ENCODE measurements at regions not wholly inside any gene's neighbourhood (a gene's known extent, or its start where the extent isn't known, plus 50 kb on each side); places are given as distances from the start of the nearest gene placed in this dataset.
"Not testable (repeated sequence)": the region's sequence is repeated elsewhere in the genome, so short reads cannot be mapped to it uniquely, and the experiment has no call there.

- in situ Hi-C loops (cut with HindIII; ENCODE audit: low pct_ligation_motif_present, low pct_unique_long_range_greater_than_20kb, low sequenced_read_pairs), result no loop called here
- DNase-seq, result no peak
Measured at GRCh38 chr1:182242641-182243040, 148.9 kb downstream of the GLUL start.

DNA sequence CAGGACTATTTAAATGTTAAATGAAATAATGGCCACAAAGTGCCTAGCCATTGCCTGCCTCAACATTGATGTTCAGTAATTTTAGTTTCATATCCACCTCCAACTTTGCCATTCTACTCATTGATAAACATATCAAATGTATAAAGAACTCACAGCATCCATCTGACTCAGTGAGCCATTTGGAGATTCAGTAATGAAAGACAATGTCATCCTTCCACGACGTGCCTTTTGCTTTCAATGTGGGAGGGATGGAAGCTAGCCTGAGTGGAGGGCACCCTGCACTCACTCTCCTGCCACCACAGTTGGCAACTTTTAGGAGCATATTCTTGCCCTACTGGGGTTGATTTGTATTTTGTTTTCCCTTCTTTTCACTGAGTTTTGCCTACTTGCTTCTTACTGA, 151.5 kb downstream of the GLUL start:
- DNase-seq, result no peak

DNA sequence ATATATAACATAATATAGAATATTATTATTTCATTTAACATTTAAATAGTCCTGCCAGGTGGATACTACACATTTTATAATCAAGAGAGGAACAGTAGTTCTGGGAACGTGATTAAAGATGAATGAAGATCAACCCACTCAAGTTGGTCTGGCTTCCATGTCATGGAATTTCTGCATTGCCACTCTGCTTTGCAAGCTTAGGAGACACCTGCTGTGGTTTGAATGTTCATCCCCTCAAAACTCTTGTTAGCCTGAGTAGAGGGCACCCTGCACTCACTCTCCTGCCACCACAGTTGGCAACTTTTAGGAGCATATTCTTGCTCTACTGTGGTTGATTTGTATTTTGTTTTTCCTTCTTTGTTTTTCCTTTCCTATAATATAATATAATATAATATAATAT, 153.2 kb downstream of the GLUL start:
- no peak for DNase-seq
- in situ Hi-C loops (cut with HindIII; ENCODE audit: low pct_ligation_motif_present, low pct_unique_long_range_greater_than_20kb, low sequenced_read_pairs), result no loop called here

More for the DNA sequence above, 151.5 kb downstream of the GLUL start:
- in situ Hi-C loops (cut with HindIII; ENCODE audit: low pct_ligation_motif_present, low pct_unique_long_range_greater_than_20kb, low sequenced_read_pairs), result no loop called here

GRCh38 chr1:182237329-182237728, 154.3 kb downstream of the GLUL start:
- in situ Hi-C loops (cut with HindIII; ENCODE audit: low pct_ligation_motif_present, low pct_unique_long_range_greater_than_20kb, low sequenced_read_pairs), result no loop called here
- DNase-seq, result no peak

GRCh38 chr1:182236651-182237077, 154.9 kb downstream of the GLUL start:
- in situ Hi-C loops (cut with HindIII; ENCODE audit: low pct_ligation_motif_present, low pct_unique_long_range_greater_than_20kb, low sequenced_read_pairs), result no loop called here
- no peak for DNase-seq

GRCh38 chr1:182235952-182236650, 155.5 kb downstream of the GLUL start:
- in situ Hi-C loops (cut with HindIII; ENCODE audit: low pct_ligation_motif_present, low pct_unique_long_range_greater_than_20kb, low sequenced_read_pairs), result no loop called here
- DNase-seq, result no peak

DNA sequence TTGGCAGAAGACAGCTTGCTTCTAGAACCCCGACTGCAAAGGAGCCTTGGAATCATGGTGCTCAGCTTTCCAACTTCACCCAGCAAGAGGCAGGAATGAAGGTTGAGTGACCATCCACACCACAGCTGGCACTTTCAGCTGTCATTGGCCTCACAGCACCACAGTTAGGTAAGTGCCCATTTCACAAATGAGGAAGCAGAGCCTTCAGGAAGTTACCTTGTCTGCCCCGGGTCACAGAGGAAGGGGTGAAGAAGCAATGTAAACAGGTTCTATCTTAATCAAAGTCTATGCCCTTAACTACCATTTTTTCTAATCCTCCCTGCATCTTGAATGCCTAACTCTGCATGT, 156.0 kb downstream of the GLUL start:
- in situ Hi-C loops (cut with HindIII; ENCODE audit: low pct_ligation_motif_present, low pct_unique_long_range_greater_than_20kb, low sequenced_read_pairs), result no loop called here
- DNase-seq, result no peak

GRCh38 chr1:182229921-182230491, 161.6 kb downstream of the GLUL start:
- DNase-seq, result no peak
- in situ Hi-C loops (cut with HindIII; ENCODE audit: low pct_ligation_motif_present, low pct_unique_long_range_greater_than_20kb, low sequenced_read_pairs), result no loop called here

DNA sequence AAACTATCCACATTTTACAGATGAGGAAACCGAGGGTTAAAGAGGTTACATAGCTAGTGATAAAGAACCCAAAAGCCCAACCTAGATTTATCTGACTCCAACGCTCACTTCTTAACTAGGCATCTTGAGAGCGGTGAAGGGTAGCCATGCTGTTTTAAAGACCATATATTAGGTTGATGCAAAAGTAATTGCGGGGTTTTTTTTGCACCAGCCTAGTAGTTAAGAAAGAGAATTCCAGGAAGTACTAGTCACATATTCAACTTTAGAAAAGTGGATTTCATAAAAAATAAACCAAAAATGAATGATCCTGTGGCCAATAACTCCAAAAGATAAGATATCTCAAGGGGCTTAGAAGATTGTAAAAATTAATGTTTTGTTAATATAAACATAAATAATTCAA, 162.1 kb downstream of the GLUL start:
- no peak for DNase-seq
- in situ Hi-C loops (cut with HindIII; ENCODE audit: low pct_ligation_motif_present, low pct_unique_long_range_greater_than_20kb, low sequenced_read_pairs), result no loop called here

DNA sequence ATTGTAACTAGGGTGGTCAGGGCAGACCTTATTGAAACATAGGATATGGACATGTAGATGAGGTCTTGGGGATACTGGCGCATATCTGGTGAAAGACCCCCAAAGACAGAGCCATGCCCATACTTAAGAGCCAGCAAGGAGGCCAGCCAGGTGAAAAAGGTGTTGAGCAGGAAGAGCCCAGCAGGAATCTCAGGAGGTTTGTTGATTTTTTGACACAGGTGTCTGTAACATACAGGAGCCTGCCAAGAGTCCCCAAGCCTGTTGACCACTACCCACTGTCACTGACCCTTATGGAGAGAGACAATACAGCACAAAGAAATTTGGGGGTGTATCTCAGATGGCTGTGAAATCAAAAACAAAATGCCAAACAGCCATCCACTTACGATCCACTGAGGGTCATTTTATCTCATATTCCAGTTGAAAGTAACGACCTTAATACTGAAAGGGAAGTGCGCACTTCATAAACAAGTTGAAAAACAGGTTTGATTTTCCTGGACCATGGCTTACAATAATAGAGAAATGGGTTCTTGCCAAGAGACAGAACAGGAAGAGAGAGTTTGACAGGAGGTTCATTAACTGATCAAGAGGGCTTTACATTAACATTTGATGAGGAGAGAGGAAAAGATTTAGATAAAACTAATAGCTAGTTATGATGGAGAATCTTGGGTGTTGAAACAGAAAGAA, 163.6 kb downstream of the GLUL start:
- DNase-seq, result no peak
- in situ Hi-C loops (cut with HindIII; ENCODE audit: low pct_ligation_motif_present, low pct_unique_long_range_greater_than_20kb, low sequenced_read_pairs), result no loop called here

GRCh38 chr1:182226618-182227017, 165.0 kb downstream of the GLUL start:
- DNase-seq, result no peak
- in situ Hi-C loops (cut with HindIII; ENCODE audit: low pct_ligation_motif_present, low pct_unique_long_range_greater_than_20kb, low sequenced_read_pairs), result no loop called here

- in situ Hi-C loops (cut with HindIII; ENCODE audit: low pct_ligation_motif_present, low pct_unique_long_range_greater_than_20kb, low sequenced_read_pairs); DNase-seq: not testable (repeated sequence)
Measured at GRCh38 chr1:182225755-182226154, 164.2 kb upstream of the ZNF648 start.

DNA sequence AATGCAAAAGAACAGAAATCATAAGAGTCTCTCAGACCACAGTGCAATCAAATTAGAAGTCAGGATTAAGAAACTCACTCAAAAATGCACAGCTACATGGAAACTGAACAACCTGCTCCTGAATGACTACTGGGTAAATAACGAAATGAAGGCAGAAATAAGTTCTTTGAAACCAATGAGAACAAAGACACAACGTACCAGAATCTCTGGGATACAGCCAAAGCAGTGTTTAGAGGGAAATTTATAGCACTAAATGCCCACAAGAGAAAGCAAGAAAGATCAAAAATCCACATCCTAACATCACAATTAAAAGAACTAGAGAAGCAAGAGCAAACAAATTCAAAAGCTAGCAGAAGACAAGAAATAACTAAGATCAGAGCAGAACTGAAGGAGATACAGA, 160.5 kb upstream of the ZNF648 start:
- in situ Hi-C loops (cut with HindIII; ENCODE audit: low pct_ligation_motif_present, low pct_unique_long_range_greater_than_20kb, low sequenced_read_pairs); DNase-seq: not testable (repeated sequence)

DNA sequence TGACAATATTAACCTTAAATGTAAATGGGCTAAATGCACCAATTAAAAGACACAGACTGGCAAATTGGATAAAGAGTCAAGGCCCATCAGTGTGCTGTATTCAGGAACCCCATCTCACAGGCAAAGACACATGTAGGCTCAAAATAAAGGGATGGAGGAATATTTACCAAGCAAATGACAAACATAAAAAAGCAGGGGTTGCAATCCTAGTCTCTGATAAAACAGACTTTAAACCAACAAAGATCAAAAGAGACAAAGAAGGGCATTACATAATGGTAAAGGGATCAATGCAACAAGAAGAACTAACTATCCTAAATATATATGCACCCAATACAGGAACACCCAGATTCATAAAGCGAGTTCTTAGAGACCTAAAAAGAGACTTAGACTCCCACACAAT, 159.9 kb upstream of the ZNF648 start:
- DNase-seq; in situ Hi-C loops (cut with HindIII; ENCODE audit: low pct_ligation_motif_present, low pct_unique_long_range_greater_than_20kb, low sequenced_read_pairs): not testable (repeated sequence)

DNA sequence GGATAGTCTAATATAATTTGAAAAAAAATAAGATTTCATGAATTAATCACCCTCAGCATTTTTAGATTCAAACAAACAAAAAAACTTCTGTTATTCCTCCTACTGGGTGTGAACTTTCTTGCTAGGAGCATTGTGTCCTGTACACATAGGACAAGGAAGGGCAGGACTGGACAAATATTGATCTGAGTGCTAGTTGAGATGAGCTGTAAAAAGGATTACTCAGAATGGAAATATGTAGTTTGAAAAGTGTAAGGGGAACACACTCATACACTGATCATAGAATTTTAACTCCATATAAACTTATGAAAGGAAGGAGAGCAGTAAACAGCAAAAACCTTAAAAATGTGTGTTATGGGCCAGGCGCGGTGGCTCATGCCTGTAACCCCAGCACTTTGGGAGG, 156.5 kb upstream of the ZNF648 start:
- DNase-seq, result no peak
- in situ Hi-C loops (cut with HindIII; ENCODE audit: low pct_ligation_motif_present, low pct_unique_long_range_greater_than_20kb, low sequenced_read_pairs), result no loop called here

DNA sequence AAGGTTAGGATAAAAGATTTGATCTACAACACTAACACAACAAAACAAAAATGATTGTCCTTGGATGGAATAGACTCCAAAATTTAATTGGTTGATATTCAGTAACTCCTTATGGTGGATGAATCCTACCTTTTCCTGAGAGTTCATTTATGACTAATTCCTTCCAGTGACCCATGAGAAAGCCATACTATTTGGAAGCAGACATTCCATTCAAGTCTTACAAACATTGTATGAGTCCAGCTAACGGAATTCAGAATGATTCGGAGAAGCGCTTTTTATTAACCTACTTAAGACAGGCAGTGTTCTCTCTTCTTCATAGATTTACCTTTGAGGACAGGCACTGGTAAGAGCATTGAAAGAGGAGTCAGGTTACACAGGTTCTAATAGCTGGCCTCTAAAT, 155.6 kb upstream of the ZNF648 start:
- in situ Hi-C loops (cut with HindIII; ENCODE audit: low pct_ligation_motif_present, low pct_unique_long_range_greater_than_20kb, low sequenced_read_pairs), result no loop called here

DNA sequence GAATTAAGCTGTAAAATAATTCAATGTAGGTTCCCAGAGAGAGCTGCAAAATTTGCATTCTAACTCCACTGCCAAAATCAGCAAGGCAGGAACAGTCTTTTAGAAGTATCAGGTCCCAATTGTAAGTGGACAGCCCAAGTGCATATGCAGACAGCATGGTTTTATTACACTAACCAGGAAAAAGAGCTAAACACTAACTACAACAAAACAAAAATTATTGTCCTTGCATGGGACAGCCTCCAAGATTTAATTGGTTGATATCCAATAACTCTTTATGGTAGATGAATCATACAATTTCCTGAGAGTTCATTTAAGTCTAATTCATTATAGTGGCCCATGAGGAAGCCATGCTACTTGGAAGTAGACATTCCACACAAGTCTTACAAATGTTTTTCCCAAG, 154.3 kb upstream of the ZNF648 start:
- in situ Hi-C loops (cut with HindIII; ENCODE audit: low pct_ligation_motif_present, low pct_unique_long_range_greater_than_20kb, low sequenced_read_pairs), result no loop called here
- no peak for DNase-seq

More for the DNA sequence above, 155.6 kb upstream of the ZNF648 start:
- no peak for DNase-seq

- no peak for DNase-seq
- in situ Hi-C loops (cut with HindIII; ENCODE audit: low pct_ligation_motif_present, low pct_unique_long_range_greater_than_20kb, low sequenced_read_pairs), result no loop called here
Measured at GRCh38 chr1:182213163-182213562, 151.7 kb upstream of the ZNF648 start.

- in situ Hi-C loops (cut with HindIII; ENCODE audit: low pct_ligation_motif_present, low pct_unique_long_range_greater_than_20kb, low sequenced_read_pairs), result no loop called here
Measured at GRCh38 chr1:182211386-182211785, 149.9 kb upstream of the ZNF648 start.

DNA sequence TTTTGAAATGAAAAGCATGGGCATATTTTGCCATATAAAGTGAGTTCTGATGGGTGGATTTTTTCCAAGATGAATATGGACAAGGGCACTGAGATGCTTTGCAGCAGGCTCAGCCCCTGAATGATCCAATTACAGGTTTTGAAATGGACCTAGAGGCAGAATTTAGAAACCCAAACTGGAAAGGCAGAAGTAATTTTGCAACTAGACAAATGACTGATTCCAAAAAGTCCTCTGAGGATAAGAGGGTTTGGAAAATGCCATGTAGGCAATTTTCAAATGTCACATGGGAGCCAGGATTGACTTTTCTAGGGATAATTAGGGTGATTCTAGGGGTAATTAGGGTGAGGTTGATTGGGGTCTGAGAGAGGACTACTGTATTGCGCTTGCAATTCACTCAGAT, 148.9 kb upstream of the ZNF648 start:
- no peak for DNase-seq
- in situ Hi-C loops (cut with HindIII; ENCODE audit: low pct_ligation_motif_present, low pct_unique_long_range_greater_than_20kb, low sequenced_read_pairs), result no loop called here

More at GRCh38 chr1:182211386-182211785, 149.9 kb upstream of the ZNF648 start:
- DNase-seq, result no peak
